ENCODE measurements at regions not wholly inside any gene's neighbourhood (a gene's known extent, or its start where the extent isn't known, plus 50 kb on each side); places are given as distances from the start of the nearest gene placed in this dataset.

DNA sequence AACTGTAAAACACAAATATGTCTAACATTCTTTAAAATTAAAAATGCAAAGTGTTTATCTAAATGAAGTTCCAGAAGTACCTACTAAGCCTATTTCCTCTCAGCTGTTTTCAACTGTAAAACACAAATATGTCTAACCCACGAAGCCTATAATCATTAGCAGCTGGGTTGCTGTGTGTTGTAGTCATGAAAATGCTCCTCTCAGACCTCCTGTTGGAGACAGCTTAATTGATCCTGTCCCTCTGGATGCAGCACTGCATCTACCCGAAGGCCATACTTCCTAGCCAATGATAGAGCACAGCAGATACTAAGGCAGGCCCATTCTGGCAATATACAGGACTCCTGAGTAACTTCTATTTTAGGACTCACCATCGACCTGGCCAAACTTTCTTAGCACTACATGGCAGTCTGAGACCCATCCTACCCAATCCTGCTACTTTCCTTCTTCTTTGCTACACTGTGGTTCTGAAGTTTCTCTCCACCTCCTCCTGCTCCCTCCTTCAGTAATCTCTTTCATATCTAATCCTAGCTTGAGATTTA lies 92.5 kb upstream of the RBBP8 start:
- no peak for TF ChIP-seq CTCF (IDR thresholded peaks at IDR 0.05; ENCODE audit: borderline replicate concordance, extremely low read depth, insufficient read depth)
- H3K4me1 ChIP-seq (ENCODE audit: control insufficient read depth in 2 of 3, insufficient read depth in 2 of 3, low read depth in 1 of 3, low read length in 3 of 3): peaks cover 0 to 7% (median 0%) of the 10 kb centered on the region in 3 donors
- H3K9me3 ChIP-seq (ENCODE audit: control insufficient read depth in 2 of 3, insufficient read depth in 1 of 3, low read length in 3 of 3): no peaks in the 10 kb centered on the region
- no peaks in the 10 kb centered on the region for H3K27me3 ChIP-seq (ENCODE audit: control insufficient read depth, insufficient read depth, low read length)
- FAIRE-seq (no peak), DNase-seq (no peak)
- no peak overlapping the region for H3K9ac ChIP-seq (ENCODE audit: low read length in 3 of 3)
- no peaks in the 10 kb centered on the region for H3K36me3 ChIP-seq (ENCODE audit: control insufficient read depth in 2 of 3, insufficient read depth in 3 of 3, low read length in 3 of 3)
- H3K27ac ChIP-seq (ENCODE audit: low read depth in 2 of 2, low read length in 2 of 2): no peak overlapping the region
- no peak overlapping the region for H3K4me3 ChIP-seq (ENCODE audit: low read length in 3 of 3)
- intact Hi-C loops (cut with DNase I): no loop called here

- FAIRE-seq (peak; percentile 29), DNase-seq (peak in 1 of 5 donors; percentile 61)
- no peak overlapping the region for H3K9ac ChIP-seq (ENCODE audit: low read length in 3 of 3)
- no peaks in the 10 kb centered on the region for H3K9me3 ChIP-seq (ENCODE audit: control insufficient read depth in 2 of 3, insufficient read depth in 1 of 3, low read length in 3 of 3)
- no peak for TF ChIP-seq CTCF (IDR thresholded peaks at IDR 0.05; ENCODE audit: borderline replicate concordance, extremely low read depth, insufficient read depth)
- H3K4me3 ChIP-seq (ENCODE audit: low read length in 3 of 3): no peak overlapping the region
- H3K36me3 ChIP-seq (ENCODE audit: control insufficient read depth in 2 of 3, insufficient read depth in 3 of 3, low read length in 3 of 3): no peaks in the 10 kb centered on the region
- intact Hi-C loops (cut with DNase I): no loop called here
- peak overlapping the region in 1 of 2 donors; percentile 66 for H3K27ac ChIP-seq (ENCODE audit: low read depth in 2 of 2, low read length in 2 of 2)
- no peaks in the 10 kb centered on the region for H3K27me3 ChIP-seq (ENCODE audit: control insufficient read depth, insufficient read depth, low read length)
- peaks cover 0 to 7% (median 0%) of the 10 kb centered on the region in 3 donors for H3K4me1 ChIP-seq (ENCODE audit: control insufficient read depth in 2 of 3, insufficient read depth in 2 of 3, low read depth in 1 of 3, low read length in 3 of 3)
These were observed 91.3 kb upstream of the RBBP8 start for GRCh38 chr18:22841840-22842239.

DNA sequence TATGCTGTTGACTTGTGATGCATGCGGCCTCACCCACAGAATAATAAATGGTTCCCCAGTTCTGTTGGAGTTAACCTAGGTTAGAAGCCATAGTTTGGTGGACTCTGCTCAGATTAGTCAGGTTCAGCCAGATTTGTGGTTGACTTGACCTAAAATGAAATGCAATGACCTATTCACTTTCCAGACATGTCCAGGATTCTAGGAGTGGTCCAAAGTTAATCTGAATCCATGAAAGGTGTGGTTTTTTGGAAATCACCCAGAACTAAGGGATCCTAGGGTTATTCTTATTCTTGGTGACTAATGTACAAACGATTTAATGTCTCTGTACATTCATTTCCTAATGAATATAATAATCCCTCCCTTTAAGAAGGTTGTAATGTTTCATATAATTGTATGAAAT lies 88.9 kb upstream of the RBBP8 start:
- no peaks in the 10 kb centered on the region for H3K36me3 ChIP-seq (ENCODE audit: control insufficient read depth in 2 of 3, insufficient read depth in 3 of 3, low read length in 3 of 3)
- no peak for TF ChIP-seq CTCF (IDR thresholded peaks at IDR 0.05; ENCODE audit: borderline replicate concordance, extremely low read depth, insufficient read depth)
- no peak for DNase-seq
- H3K27me3 ChIP-seq (ENCODE audit: control insufficient read depth, insufficient read depth, low read length): no peaks in the 10 kb centered on the region
- H3K9ac ChIP-seq (ENCODE audit: low read length in 3 of 3): no peak overlapping the region
- peaks cover 0 to 8% (median 7%) of the 10 kb centered on the region in 3 donors for H3K4me1 ChIP-seq (ENCODE audit: control insufficient read depth in 2 of 3, insufficient read depth in 2 of 3, low read depth in 1 of 3, low read length in 3 of 3)
- peak overlapping the region in 1 of 2 donors; percentile 7 for H3K27ac ChIP-seq (ENCODE audit: low read depth in 2 of 2, low read length in 2 of 2)
- no peak for FAIRE-seq
- H3K9me3 ChIP-seq (ENCODE audit: control insufficient read depth in 2 of 3, insufficient read depth in 1 of 3, low read length in 3 of 3): no peaks in the 10 kb centered on the region
- no peak overlapping the region for H3K4me3 ChIP-seq (ENCODE audit: low read length in 3 of 3)
- intact Hi-C loops (cut with DNase I): no loop called here

GRCh38 chr18:22844628-22845027 lies 88.5 kb upstream of the RBBP8 start:
- Histone ChIP-seq H3K27me3 (ENCODE audit: control insufficient read depth, insufficient read depth, low read length) (no peaks in the 10 kb centered on the region), H3K9ac (ENCODE audit: low read length in 3 of 3) (no peak overlapping the region), H3K4me1 (ENCODE audit: control insufficient read depth in 2 of 3, insufficient read depth in 2 of 3, low read depth in 1 of 3, low read length in 3 of 3) (peaks cover 0 to 8% (median 7%) of the 10 kb centered on the region in 3 donors), H3K36me3 (ENCODE audit: control insufficient read depth in 2 of 3, insufficient read depth in 3 of 3, low read length in 3 of 3) (no peaks in the 10 kb centered on the region), H3K4me3 (ENCODE audit: low read length in 3 of 3) (no peak overlapping the region), H3K27ac (ENCODE audit: low read depth in 2 of 2, low read length in 2 of 2) (no peak overlapping the region), H3K9me3 (ENCODE audit: control insufficient read depth in 2 of 3, insufficient read depth in 1 of 3, low read length in 3 of 3) (no peaks in the 10 kb centered on the region)
- intact Hi-C loops (cut with DNase I): no loop called here
- DNase-seq (no peak), FAIRE-seq (no peak)
- no peak for TF ChIP-seq CTCF (IDR thresholded peaks at IDR 0.05; ENCODE audit: borderline replicate concordance, extremely low read depth, insufficient read depth)
